Osteocyte (in vitro differentiated cells): ENCODE measurements at regions not wholly inside any gene's neighbourhood (a gene's known extent, or its start where the extent isn't known, plus 50 kb on each side); places are given as distances from the start of the nearest gene placed in this dataset.

ENCODE experiments used
- DNase-seq: peaks from one replicate; pipeline ENCODE4 v3.0.0; 2021; ENCODE audit warnings: mixed read lengths; ENCODE audit not compliant: unreplicated experiment; ENCODE audit errors: extremely low spot score
- H3K27ac Mint-ChIP-seq: one replicate; pipeline ENCODE4 v1.8.0; 2021; ENCODE audit warnings: mild to moderate bottlenecking, mixed read lengths; ENCODE audit not compliant: unreplicated experiment
- H3K27me3 Mint-ChIP-seq: one replicate; pipeline ENCODE4 v1.8.0; 2021; ENCODE audit warnings: mixed read lengths; ENCODE audit not compliant: unreplicated experiment
- H3K36me3 Mint-ChIP-seq: one replicate; pipeline ENCODE4 v1.8.0; 2021; ENCODE audit warnings: mixed read lengths; ENCODE audit not compliant: unreplicated experiment
- H3K4me1 Mint-ChIP-seq: one replicate; pipeline ENCODE4 v1.8.0; 2021; ENCODE audit warnings: mixed read lengths; ENCODE audit not compliant: unreplicated experiment
- H3K4me3 Mint-ChIP-seq: one replicate; pipeline ENCODE4 v1.8.0; 2021; ENCODE audit warnings: mild to moderate bottlenecking, moderate library complexity, mixed read lengths; ENCODE audit not compliant: unreplicated experiment
- H3K9me3 Mint-ChIP-seq: one replicate; pipeline ENCODE4 v1.8.0; 2021; ENCODE audit warnings: mixed read lengths; ENCODE audit not compliant: unreplicated experiment
- TF ChIP-seq, protein P1 (sequence below): fragments of 200-600 bp; sonication (generic); IDR thresholded peaks from 2 replicates; pipeline ENCODE4 v1.5.0; 2021; ENCODE audit warnings: antibody characterized with exemption, mild to moderate bottlenecking, moderate library complexity

- H3K27me3 Mint-ChIP-seq, result peaks cover 31% of the 10 kb centered on the region
- no peaks in the 10 kb centered on the region for H3K9me3 Mint-ChIP-seq
- H3K4me1 Mint-ChIP-seq, result no peaks in the 10 kb centered on the region
- no peaks in the 10 kb centered on the region for H3K36me3 Mint-ChIP-seq
- H3K4me3 Mint-ChIP-seq, result no peak overlapping the region
- TF ChIP-seq, protein P1, sequence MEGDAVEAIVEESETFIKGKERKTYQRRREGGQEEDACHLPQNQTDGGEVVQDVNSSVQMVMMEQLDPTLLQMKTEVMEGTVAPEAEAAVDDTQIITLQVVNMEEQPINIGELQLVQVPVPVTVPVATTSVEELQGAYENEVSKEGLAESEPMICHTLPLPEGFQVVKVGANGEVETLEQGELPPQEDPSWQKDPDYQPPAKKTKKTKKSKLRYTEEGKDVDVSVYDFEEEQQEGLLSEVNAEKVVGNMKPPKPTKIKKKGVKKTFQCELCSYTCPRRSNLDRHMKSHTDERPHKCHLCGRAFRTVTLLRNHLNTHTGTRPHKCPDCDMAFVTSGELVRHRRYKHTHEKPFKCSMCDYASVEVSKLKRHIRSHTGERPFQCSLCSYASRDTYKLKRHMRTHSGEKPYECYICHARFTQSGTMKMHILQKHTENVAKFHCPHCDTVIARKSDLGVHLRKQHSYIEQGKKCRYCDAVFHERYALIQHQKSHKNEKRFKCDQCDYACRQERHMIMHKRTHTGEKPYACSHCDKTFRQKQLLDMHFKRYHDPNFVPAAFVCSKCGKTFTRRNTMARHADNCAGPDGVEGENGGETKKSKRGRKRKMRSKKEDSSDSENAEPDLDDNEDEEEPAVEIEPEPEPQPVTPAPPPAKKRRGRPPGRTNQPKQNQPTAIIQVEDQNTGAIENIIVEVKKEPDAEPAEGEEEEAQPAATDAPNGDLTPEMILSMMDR, result no peak
- no peak overlapping the region for H3K27ac Mint-ChIP-seq
- no peak for DNase-seq
Measured at GRCh38 chr1:41999884-42000283, 81.2 kb upstream of the HIVEP3 start.

GRCh38 chr1:41998250-41998649, 79.5 kb upstream of the HIVEP3 start:
- no peaks in the 10 kb centered on the region for H3K36me3 Mint-ChIP-seq
- H3K9me3 Mint-ChIP-seq, result no peaks in the 10 kb centered on the region
- DNase-seq, result no peak
- TF ChIP-seq, protein P1, result no peak
- no peak overlapping the region for H3K4me3 Mint-ChIP-seq
- peaks cover 30% of the 10 kb centered on the region for H3K27me3 Mint-ChIP-seq
- H3K4me1 Mint-ChIP-seq, result no peaks in the 10 kb centered on the region
- H3K27ac Mint-ChIP-seq, result no peak overlapping the region

GRCh38 chr1:41997153-41997552, 78.4 kb upstream of the HIVEP3 start:
- H3K4me3 Mint-ChIP-seq, result no peak overlapping the region
- H3K36me3 Mint-ChIP-seq, result no peaks in the 10 kb centered on the region

GRCh38 chr1:41995441-41996130, 76.9 kb upstream of the HIVEP3 start:
- Mint-ChIP-seq H3K36me3 (no peaks in the 10 kb centered on the region), H3K27ac (no peak overlapping the region), H3K4me3 (no peak overlapping the region), H3K9me3 (no peaks in the 10 kb centered on the region), H3K4me1 (no peaks in the 10 kb centered on the region), H3K27me3 (peaks cover 30% of the 10 kb centered on the region)
- no peak for DNase-seq
- TF ChIP-seq, protein P1, result no peak

More at GRCh38 chr1:41997153-41997552, 78.4 kb upstream of the HIVEP3 start:
- Mint-ChIP-seq H3K27me3 (peaks cover 30% of the 10 kb centered on the region), H3K9me3 (no peaks in the 10 kb centered on the region), H3K4me1 (no peaks in the 10 kb centered on the region), H3K27ac (no peak overlapping the region)
- DNase-seq, result no peak
- TF ChIP-seq, protein P1, result no peak

GRCh38 chr1:41994195-41994894, 75.6 kb upstream of the HIVEP3 start:
- Mint-ChIP-seq H3K27me3 (peaks cover 31% of the 10 kb centered on the region), H3K27ac (no peak overlapping the region), H3K9me3 (no peaks in the 10 kb centered on the region), H3K36me3 (no peaks in the 10 kb centered on the region), H3K4me1 (no peaks in the 10 kb centered on the region), H3K4me3 (no peak overlapping the region)
- TF ChIP-seq, protein P1, result no peak
- DNase-seq, result no peak
